OCI-LY7 (cell line): ENCODE measurements at regions not wholly inside any gene's neighbourhood (a gene's known extent, or its start where the extent isn't known, plus 50 kb on each side); places are given as distances from the start of the nearest gene placed in this dataset.
"Not testable (repeated sequence)": the region's sequence is repeated elsewhere in the genome, so short reads cannot be mapped to it uniquely, and the experiment has no call there.

Experiments used
- BruUV-seq: library from RNA; stranded (reverse); fragments of 400-500 nt; replicated peaks from 2 replicates; lab custom pipeline; 2021; lab: Mats Ljungman, UMichigan
- CTCF ChIA-PET: fragments of 300-600 bp; sonication (Branson Sonifier 250); formaldehyde crosslinking; loops from one replicate; lab custom pipeline; 2022; ENCODE audit warnings: antibody characterized with exemption; ENCODE audit not compliant: unreplicated experiment; lab: Charles Lee
- POLR2A ChIA-PET: fragments of 300-600 bp; sonication (Branson Sonifier 250); formaldehyde crosslinking; loops from one replicate; lab custom pipeline; 2022; ENCODE audit warnings: antibody characterized with exemption; lab: Charles Lee
- DNase-seq: peaks from one replicate; pipeline ENCODE4 v3.0.0-alpha.2; 2015; ENCODE audit warnings: low spot score
- H2AFZ ChIP-seq: fragments of 200-600 bp; sonication (generic), shearing (Covaris generic); 2 replicates; pipeline ENCODE4 v1.6.1; 2014; ENCODE audit warnings: mild to moderate bottlenecking, antibody characterized with exemption, low read length, moderate library complexity
- H3K27ac ChIP-seq: fragments of 200-600 bp; sonication (generic); 2 replicates; pipeline ENCODE4 v1.5.1; 2014; ENCODE audit warnings: mixed run types, low read depth, mild to moderate bottlenecking, moderate library complexity, low read length, inconsistent platforms; ENCODE audit not compliant: poor library complexity, severe bottlenecking
- H3K36me3 ChIP-seq: fragments of 200-600 bp; sonication (generic); 2 replicates; pipeline ENCODE4 v1.6.1; 2014; ENCODE audit warnings: mild to moderate bottlenecking, antibody characterized with exemption, low read length, moderate library complexity, mixed read lengths; ENCODE audit not compliant: insufficient read depth
- H3K4me1 ChIP-seq: fragments of 200-600 bp; sonication (generic); 2 replicates; pipeline ENCODE4 v1.5.1; 2014; ENCODE audit warnings: mild to moderate bottlenecking, low read length; ENCODE audit not compliant: insufficient read depth, poor library complexity, severe bottlenecking
- H3K4me2 ChIP-seq: fragments of 200-600 bp; sonication (generic); 2 replicates; pipeline ENCODE4 v1.6.1; 2014; ENCODE audit warnings: mild to moderate bottlenecking, low read length
- H3K4me3 ChIP-seq: fragments of 200-600 bp; sonication (generic); 2 replicates; pipeline ENCODE4 v1.5.1; 2014; ENCODE audit warnings: mild to moderate bottlenecking, low read depth, low read length; ENCODE audit not compliant: poor library complexity, severe bottlenecking
- H3K79me2 ChIP-seq: fragments of 200-600 bp; sonication (generic); 2 replicates; pipeline ENCODE4 v1.6.1; 2016; ENCODE audit warnings: low read depth, mild to moderate bottlenecking, low read length, moderate library complexity, mixed read lengths; ENCODE audit not compliant: insufficient read depth
- H3K9me2 ChIP-seq: fragments of 200-600 bp; sonication (generic); 2 replicates; pipeline ENCODE4 v1.6.1; 2016; ENCODE audit warnings: mild to moderate bottlenecking, low read length, mixed read lengths; ENCODE audit not compliant: insufficient read depth
- H3K9me3 ChIP-seq: fragments of 200-600 bp; sonication (generic); 2 replicates; pipeline ENCODE4 v1.6.1; 2014; ENCODE audit warnings: mild to moderate bottlenecking, mixed run types, low read length, mixed read lengths
- H4K20me1 ChIP-seq: fragments of 200-600 bp; sonication (generic); 2 replicates; pipeline ENCODE4 v1.6.1; 2014; ENCODE audit warnings: mild to moderate bottlenecking, antibody characterized with exemption, low read length, moderate library complexity, mixed read lengths; ENCODE audit not compliant: insufficient read depth
- EZH2phosphoT487 ChIP-seq: fragments of 200-600 bp; sonication (generic); IDR thresholded peaks from 2 replicates; pipeline ENCODE4 v1.6.1; 2018; ENCODE audit warnings: low read depth, borderline replicate concordance, mild to moderate bottlenecking, mixed run types, antibody characterized with exemption, low read length, moderate library complexity, mixed read lengths
- intact Hi-C: fragments of 100-400 bp; cut with micrococcal nuclease; formaldehyde crosslinking; loops from one replicate; pipeline ENCODE4 v1.10.0; 2022; ENCODE audit not compliant: unreplicated experiment
- TF ChIP-seq, protein P1 (sequence below): fragments of 200-600 bp; sonication (generic); conservative IDR thresholded peaks from 2 replicates; pipeline ENCODE4 v1.5.1; 2014; ENCODE audit warnings: mild to moderate bottlenecking, antibody characterized with exemption, low read length, moderate library complexity, mixed read lengths

DNA sequence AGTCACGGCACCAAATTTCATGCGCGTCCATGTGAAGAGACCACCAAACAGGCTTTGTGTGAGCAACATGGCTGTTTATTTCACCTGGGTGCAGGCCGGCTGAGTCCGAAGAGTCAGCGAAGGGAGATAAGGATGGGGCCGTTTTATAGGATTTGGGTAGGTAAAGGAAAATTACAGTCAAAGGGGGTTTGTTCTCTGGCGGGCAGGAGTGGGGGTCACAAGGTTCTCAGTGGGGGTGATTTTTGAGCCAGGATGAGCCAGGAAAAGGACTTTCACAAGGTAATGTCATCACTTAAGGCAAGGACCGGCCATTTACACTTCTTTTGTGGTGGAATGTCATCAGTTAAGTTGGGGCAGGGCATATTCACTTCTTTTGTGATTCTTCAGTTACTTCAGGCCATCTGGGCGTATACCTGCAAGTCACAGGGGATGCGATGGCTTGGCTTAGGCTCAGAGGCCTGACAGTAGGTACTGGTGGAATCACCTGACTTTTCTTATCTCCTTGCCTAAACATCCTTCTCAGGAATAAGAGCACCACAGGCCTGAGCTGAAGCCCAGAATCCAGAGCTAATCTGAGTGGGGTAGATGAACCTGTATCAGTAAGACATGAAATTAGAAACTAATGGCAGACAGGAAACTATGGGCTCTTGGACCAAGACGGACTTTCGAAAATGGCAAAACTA lies 334.7 kb upstream of the POT1 start:
- DNase-seq, H3K27ac ChIP-seq, H3K9me2 ChIP-seq, H3K9me3 ChIP-seq, POLR2A ChIA-PET, CTCF ChIA-PET, H2AFZ ChIP-seq, H3K79me2 ChIP-seq, BruUV-seq, H3K4me3 ChIP-seq, H3K4me2 ChIP-seq, H3K36me3 ChIP-seq, H4K20me1 ChIP-seq, intact Hi-C loops, H3K4me1 ChIP-seq: not testable (repeated sequence)

DNA sequence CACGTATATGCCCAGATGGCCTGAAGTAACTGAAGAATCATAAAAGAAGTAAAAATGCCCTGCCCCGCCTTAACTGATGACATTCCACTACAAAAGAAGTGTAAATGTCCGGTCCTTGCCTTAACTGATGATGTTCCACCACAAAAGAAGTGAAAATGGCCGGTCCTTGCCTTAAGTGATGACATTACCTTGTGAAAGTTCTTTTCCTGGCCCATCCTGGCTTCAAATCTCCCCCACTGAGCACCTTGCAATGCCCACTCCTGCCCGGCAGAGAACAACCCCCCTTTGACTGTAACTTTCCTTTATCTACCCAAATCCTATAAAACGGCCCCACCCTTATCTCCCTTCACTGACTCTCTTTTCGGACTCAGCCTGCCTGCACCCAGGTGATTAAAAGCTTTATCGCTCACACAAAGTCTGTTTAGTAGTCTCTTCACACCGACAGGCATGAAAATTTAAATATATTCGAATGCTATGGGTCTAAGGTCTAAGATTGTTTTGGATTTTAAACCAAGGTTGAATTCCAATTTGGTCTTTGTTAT lies 329.3 kb upstream of the POT1 start:
- H3K36me3 ChIP-seq, H4K20me1 ChIP-seq, CTCF ChIA-PET, H3K4me3 ChIP-seq, H3K9me2 ChIP-seq, H3K27ac ChIP-seq, H3K4me2 ChIP-seq, POLR2A ChIA-PET, BruUV-seq, H3K4me1 ChIP-seq, H2AFZ ChIP-seq, H3K9me3 ChIP-seq, DNase-seq, H3K79me2 ChIP-seq, intact Hi-C loops: not testable (repeated sequence)

DNA sequence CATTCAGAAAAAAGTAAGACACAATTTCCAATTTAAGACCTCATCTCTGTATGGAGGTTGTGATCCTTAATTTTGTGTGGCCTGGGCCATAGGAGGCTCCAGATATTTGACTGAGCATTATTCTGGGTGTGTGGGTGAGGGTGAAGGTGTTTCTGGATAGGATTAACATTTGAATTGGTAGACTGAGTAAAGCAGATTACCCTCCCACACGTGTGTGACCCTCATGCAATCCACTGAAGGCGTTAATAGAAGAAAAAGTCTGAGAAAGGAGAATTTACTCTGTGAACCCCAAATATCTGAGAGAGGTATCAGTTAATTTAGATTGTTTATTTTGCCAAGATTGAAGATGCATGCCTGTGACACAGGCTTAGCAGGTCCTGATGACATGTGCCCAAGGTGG lies 328.0 kb upstream of the POT1 start:
- Histone ChIP-seq H3K79me2 (no peaks in the 10 kb centered on the region), H3K4me3 (no peak overlapping the region), H3K27ac (no peak overlapping the region), H2AFZ (no peak overlapping the region), H3K9me3 (no peaks in the 10 kb centered on the region), H3K9me2 (no peaks in the 10 kb centered on the region), H3K36me3 (no peaks in the 10 kb centered on the region), H3K4me1 (no peaks in the 10 kb centered on the region), H4K20me1 (no peaks in the 10 kb centered on the region), H3K4me2 (no peak overlapping the region)
- intact Hi-C loops, result no loop called here
- ChIA-PET CTCF (no interaction called here), POLR2A (no interaction called here)
- BruUV-seq, result no TSS peak
- no peak for TF ChIP-seq EZH2phosphoT487
- DNase-seq, result no peak

DNA sequence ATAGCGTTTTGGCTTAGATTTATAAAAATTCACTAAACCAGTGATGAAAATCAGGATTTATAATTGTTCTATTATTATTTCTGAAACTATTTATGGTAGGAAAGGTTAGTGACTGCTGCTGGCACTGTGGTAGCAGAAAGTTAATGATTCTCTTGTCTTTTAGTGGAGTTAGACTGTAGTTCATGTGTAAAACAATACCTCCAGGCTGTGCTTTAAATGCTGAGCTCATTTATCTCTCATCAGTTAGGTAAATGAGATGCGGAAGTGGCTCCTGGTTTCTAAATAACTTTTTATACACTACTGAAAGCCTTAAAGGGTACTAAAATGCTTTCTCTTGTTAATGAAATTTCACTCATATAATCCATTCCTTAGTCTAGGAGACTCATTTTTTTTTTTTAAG lies 326.8 kb upstream of the POT1 start:
- no peaks in the 10 kb centered on the region for H3K4me1 ChIP-seq
- intact Hi-C loops, result no loop called here
- DNase-seq, result no peak
- no peak overlapping the region for H3K4me3 ChIP-seq
- no TSS peak for BruUV-seq
- no peak overlapping the region for H2AFZ ChIP-seq
- no peaks in the 10 kb centered on the region for H3K9me2 ChIP-seq
- no peaks in the 10 kb centered on the region for H4K20me1 ChIP-seq
- H3K4me2 ChIP-seq, result no peak overlapping the region
- ChIA-PET POLR2A (no interaction called here), CTCF (no interaction called here)
- no peak overlapping the region for H3K27ac ChIP-seq
- TF ChIP-seq, protein P1, sequence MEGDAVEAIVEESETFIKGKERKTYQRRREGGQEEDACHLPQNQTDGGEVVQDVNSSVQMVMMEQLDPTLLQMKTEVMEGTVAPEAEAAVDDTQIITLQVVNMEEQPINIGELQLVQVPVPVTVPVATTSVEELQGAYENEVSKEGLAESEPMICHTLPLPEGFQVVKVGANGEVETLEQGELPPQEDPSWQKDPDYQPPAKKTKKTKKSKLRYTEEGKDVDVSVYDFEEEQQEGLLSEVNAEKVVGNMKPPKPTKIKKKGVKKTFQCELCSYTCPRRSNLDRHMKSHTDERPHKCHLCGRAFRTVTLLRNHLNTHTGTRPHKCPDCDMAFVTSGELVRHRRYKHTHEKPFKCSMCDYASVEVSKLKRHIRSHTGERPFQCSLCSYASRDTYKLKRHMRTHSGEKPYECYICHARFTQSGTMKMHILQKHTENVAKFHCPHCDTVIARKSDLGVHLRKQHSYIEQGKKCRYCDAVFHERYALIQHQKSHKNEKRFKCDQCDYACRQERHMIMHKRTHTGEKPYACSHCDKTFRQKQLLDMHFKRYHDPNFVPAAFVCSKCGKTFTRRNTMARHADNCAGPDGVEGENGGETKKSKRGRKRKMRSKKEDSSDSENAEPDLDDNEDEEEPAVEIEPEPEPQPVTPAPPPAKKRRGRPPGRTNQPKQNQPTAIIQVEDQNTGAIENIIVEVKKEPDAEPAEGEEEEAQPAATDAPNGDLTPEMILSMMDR, result no peak
- no peak for TF ChIP-seq EZH2phosphoT487
- H3K79me2 ChIP-seq, result no peaks in the 10 kb centered on the region
- H3K9me3 ChIP-seq, result no peaks in the 10 kb centered on the region
- no peaks in the 10 kb centered on the region for H3K36me3 ChIP-seq
